VCaP (cell line): ENCODE measurements at regions not wholly inside any gene's neighbourhood (a gene's known extent, or its start where the extent isn't known, plus 50 kb on each side); places are given as distances from the start of the nearest gene placed in this dataset.
"Not testable (repeated sequence)": the region's sequence is repeated elsewhere in the genome, so short reads cannot be mapped to it uniquely, and the experiment has no call there.

Source experiments
- H3K27ac ChIP-seq: fragments of 450-650 bp; 2 replicates; pipeline ENCODE4 v1.5.1; 2017
- CTCF ChIP-seq: fragments of 450-650 bp; conservative IDR thresholded peaks from 2 replicates; pipeline ENCODE4 v1.5.1; 2017; ENCODE audit warnings: mild to moderate bottlenecking, moderate library complexity

- no peak overlapping the region for H3K27ac ChIP-seq
- no peak for TF ChIP-seq CTCF
Observed at GRCh38 chr9:85303757-85304134, 438.0 kb downstream of the AGTPBP1 start.

GRCh38 chr9:85302938-85303756 is 438.6 kb downstream of the AGTPBP1 start:
- H3K27ac ChIP-seq, result no peak overlapping the region
- TF ChIP-seq CTCF, result no peak

GRCh38 chr9:85298499-85298898 is 443.3 kb downstream of the AGTPBP1 start:
- TF ChIP-seq CTCF, result no peak

GRCh38 chr9:85295244-85295643 is 446.5 kb downstream of the AGTPBP1 start:
- not testable (repeated sequence) for H3K27ac ChIP-seq

More at GRCh38 chr9:85298499-85298898, 443.3 kb downstream of the AGTPBP1 start:
- no peak overlapping the region for H3K27ac ChIP-seq

GRCh38 chr9:85292261-85292660 is 449.5 kb downstream of the AGTPBP1 start:
- no peak for TF ChIP-seq CTCF
- H3K27ac ChIP-seq, result no peak overlapping the region

GRCh38 chr9:85291266-85291665 is 450.5 kb downstream of the AGTPBP1 start:
- H3K27ac ChIP-seq, result no peak overlapping the region
- no peak for TF ChIP-seq CTCF

- no peak for TF ChIP-seq CTCF
- no peak overlapping the region for H3K27ac ChIP-seq
Observed at GRCh38 chr9:85290019-85290418, 451.7 kb downstream of the AGTPBP1 start.

- H3K27ac ChIP-seq, result no peak overlapping the region
- TF ChIP-seq CTCF, result no peak
Observed at GRCh38 chr9:85289142-85289541, 452.6 kb downstream of the AGTPBP1 start.
